GM19455 (cell line): ENCODE measurements at regions not wholly inside any gene's neighbourhood (a gene's known extent, or its start where the extent isn't known, plus 50 kb on each side); places are given as distances from the start of the nearest gene placed in this dataset.

Experiments
- ATAC-seq: cut with Tn5 transposase; IDR thresholded peaks from one replicate; pipeline ENCODE4 v1.9.1; 2021; ENCODE audit not compliant: unreplicated experiment

DNA sequence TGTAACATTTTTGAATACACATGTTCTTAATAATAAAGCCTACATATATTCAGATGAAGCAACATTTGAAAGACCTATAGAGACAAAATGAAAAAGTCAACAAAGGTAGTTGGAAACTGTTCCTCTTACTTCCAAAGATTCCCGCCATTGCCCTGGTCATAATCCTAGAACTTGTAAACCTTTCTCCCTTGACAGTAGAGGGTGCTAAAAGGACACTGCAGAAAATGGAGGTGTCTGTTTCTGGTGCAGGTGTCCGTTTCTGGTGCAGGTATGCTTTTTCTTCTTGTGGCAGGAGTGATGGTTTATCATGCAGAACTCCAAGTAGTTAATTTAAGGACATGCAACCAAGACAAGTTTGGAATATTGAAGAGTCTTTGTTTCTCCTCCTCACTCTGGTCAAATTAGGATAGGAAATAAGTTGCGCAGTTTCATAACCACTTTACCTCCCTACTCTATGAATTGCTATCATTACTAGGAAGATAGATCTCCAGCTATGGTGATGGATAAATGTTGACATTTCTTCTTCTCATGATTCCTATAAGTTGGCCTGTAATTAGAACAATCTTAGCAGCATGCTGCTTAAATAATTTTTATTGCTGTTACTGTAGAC is 56.0 kb upstream of the FAM174A start:
- ATAC-seq, result no peak

DNA sequence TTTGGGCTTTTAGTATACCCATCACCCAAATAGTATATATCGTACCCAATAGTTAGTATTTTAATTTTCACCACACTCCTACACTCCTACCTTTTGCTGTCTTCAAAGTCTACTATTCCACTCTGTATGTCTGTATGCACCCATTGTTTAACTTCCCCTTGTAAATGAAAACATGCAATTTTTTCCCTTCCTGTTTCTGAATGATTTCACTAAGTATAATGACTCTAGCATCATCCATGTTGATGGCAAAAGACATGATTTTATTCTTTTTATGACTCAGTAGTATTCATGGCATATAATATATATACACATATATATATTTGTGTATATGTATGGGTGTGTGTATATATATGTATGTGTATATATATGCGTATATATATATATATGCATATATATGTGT is 63.1 kb upstream of the FAM174A start:
- no peak for ATAC-seq

GRCh38 chr5:100469767-100470166 is 65.4 kb upstream of the FAM174A start:
- ATAC-seq, result no peak

GRCh38 chr5:100464418-100464817 is 70.8 kb upstream of the FAM174A start:
- ATAC-seq, result no peak

GRCh38 chr5:100456615-100457014 is 78.6 kb upstream of the FAM174A start:
- no peak for ATAC-seq

DNA sequence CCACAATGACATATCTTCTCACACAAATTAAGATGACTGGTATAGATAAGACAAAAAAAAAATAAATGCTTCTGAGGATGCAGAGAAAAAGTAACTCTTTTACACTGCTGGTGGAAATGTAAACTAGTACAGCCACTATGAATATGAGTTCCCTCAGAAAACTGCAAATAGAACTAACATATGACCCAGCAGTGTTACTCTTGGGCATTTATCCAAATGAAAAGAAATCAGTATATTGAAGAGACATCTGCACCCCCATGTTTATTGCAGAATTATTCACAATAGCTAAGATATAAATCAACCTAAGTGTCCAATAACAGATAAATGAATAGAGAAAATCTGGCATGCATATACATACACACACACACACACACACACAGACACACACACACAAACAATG is 83.0 kb upstream of the FAM174A start:
- ATAC-seq, result no peak

GRCh38 chr5:100448111-100448528 is 87.1 kb upstream of the FAM174A start:
- ATAC-seq, result no peak

GRCh38 chr5:100446879-100447430 is 88.2 kb upstream of the FAM174A start:
- ATAC-seq, result no peak

DNA sequence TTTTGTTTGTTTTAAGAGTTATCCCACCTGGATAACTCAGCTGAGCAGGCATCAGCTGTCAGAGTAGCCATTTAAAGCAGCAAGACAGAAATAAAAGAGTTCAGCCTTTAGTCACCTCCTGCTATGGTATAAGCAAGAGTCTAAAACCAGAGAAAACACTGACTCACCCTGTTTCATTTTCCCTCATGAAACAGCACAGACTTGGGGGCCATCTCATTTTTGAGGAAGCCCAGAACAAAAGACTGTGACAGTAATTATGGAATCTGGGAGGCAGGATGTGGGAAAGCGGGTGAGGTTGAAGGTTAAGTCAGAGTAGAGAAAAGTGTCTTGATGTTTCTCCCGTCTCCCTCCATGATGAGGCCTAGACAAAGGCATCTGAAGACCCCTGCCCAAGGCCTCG is 90.2 kb upstream of the FAM174A start:
- ATAC-seq, result no peak

DNA sequence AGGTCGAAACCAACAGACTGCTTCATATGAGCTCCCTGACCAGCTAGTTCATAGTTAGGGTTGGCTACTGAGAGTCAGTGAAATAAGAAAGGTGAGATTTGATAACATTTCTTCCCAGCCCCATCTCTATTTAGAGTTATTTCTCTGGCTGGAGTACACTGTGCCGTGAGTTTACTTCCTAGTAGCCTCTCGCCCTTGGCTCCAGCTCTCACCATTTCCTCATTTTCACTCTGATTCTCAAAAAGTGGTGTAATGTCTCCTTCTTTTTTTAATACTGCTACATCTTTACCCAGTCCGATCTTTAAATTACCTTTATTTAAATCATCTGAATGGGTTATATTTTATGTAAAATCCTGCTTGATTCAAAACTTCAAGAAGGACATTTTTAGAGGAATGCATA is 100.4 kb upstream of the FAM174A start:
- no peak for ATAC-seq

DNA sequence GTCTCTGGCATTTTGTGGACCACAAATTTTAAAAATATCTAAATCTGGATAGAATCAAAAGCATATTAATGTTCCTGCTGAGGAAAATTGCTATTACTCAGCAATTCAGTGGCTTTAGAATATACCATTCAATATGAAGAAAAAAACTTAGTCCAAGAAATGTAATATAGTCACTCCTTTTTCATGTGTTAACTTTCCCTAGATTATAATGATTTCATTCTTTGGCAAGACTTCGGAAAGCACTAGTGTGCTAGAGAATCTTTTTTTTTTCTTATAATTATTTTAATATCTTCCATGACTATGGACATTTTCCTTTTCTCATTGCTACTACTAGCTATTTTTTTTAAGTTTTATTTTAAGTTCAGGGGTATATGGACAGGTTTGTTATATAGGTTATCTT is 102.4 kb upstream of the FAM174A start:
- ATAC-seq, result no peak

GRCh38 chr5:100430268-100431195 is 104.6 kb upstream of the FAM174A start:
- peak; percentile 87 for ATAC-seq

DNA sequence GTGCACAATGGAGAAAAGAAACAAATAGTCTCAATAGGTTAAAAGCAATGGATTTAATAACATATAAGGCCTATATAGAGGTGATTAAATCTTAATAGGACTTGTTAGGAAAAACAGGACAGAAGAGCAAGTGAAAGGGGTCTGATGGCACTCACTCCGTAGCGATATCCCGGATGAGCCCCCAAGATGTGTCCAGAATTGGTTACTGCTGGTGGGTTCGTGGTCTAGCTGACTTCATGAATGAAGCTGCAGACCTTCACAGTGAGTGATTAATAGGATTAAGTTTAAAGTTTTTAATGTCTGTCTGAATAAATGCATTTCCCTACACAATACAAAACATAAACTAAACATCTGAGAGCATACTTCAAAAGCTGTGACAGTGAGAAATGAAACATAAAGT is 110.4 kb upstream of the FAM174A start:
- ATAC-seq, result no peak

GRCh38 chr5:100424017-100424416 is 111.2 kb upstream of the FAM174A start:
- no peak for ATAC-seq

- no peak for ATAC-seq
Observed at GRCh38 chr5:100423330-100423729, 111.8 kb upstream of the FAM174A start.

DNA sequence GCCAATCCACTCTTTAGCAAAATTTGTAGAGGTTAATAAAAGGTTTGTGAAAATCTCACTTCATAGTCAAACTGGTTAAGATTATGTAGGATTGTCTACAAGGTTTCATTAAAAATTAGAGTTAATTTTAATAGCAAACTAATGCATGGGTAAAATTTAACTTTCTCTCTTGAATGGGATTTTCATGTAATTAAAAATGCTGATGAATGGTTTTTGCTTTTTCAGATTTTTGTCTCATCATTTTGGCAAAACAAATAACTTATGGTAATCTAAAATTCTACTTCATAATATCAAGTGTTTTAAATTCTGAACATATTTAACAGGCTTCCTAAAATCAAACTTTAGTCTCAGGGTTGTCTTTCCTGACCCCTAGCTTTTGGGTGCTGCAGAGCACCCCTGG is 113.8 kb upstream of the FAM174A start:
- no peak for ATAC-seq

- no peak for ATAC-seq
Observed at GRCh38 chr5:100418231-100418630, 116.9 kb upstream of the FAM174A start.

DNA sequence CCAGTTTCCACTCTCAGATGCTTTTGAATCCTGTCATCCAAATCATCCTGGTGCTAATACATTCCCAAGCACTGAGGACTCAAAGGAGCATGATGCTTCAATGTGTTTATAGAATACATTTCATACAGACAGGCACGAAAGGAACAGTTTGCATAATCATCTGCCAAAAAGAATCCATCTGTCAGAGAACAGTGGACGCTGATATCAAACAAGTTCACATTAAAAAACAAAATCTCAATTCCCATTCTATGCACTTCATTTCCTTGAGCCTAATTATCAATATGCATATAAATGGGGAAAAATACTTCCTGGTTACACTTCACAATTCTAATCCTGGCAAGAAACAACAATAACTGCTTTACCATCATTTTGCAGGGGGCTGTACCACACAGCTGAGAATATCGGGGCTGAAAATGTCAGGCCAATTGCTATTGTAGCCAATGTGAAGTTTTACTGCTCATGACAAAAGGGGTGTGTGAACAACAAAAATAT is 125.5 kb upstream of the FAM174A start:
- no peak for ATAC-seq

DNA sequence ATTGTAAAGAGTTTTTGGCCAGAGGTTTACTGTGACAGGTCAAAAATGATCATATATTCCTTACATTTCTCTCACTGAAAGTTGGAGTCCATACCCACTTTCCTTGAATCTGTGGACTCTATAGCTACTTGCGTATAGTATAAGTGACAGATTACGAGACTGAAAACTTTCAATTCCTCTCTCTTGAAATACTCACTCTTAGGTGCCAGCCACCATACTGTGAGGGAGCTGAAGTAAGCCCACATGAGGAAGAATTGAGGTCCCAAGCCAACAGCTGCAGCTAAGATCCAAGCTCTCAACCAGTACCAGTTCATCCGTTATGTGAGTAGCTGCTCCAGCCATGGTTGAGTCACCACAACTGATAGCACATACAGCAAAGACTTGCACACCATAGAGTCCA is 128.1 kb upstream of the FAM174A start:
- ATAC-seq, result no peak

DNA sequence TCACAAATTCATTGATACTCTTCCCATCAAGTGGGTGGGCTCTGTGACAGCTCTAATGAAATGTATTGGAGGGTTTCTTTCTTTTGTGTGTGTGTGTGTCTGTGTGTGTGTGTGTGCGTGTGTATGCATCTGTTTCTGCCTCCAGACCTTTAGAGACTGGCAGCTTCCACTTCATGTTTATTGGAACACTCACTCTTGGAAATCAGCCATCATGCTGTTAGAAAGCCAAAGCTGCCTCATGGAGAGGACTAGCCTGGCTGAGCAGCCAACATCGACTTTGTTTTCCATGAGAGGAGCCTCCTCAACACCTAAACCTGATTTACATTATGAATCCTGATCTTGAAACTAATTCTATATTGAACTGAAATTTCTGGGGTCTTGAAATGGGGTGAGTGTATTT is 128.5 kb upstream of the FAM174A start:
- no peak for ATAC-seq

DNA sequence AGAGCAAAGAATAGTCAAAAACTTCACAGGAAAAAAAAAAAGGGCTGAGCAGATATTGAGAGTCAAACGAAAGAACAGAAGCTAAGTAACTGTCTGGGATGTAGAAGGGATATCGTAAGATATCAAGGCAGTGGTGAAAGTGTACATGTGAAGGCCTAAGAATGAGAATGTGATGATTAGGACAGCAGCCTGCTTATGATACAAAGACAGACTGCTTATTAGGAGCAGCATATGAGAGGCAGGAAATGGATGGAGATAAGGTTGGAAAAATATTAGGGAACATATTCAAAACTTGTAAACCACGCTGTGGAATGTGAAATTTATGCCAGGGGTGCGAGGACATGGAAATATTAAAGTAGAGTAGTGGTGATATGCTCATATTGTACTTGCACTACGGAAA is 133.1 kb upstream of the FAM174A start:
- no peak for ATAC-seq

- no peak for ATAC-seq
Observed at GRCh38 chr5:100401149-100401548, 134.0 kb upstream of the FAM174A start.
